Right atrium auricular region (tissue), 2 donors: ENCODE measurements at regions not wholly inside any gene's neighbourhood (a gene's known extent, or its start where the extent isn't known, plus 50 kb on each side); places are given as distances from the start of the nearest gene placed in this dataset.
"Not testable (repeated sequence)": the region's sequence is repeated elsewhere in the genome, so short reads cannot be mapped to it uniquely, and the experiment has no call there.

ENCODE experiments used
- DNase-seq: peaks from one replicate; pipeline ENCODE4 v3.0.0-alpha.2; 2019; ENCODE audit warnings: low spot score
- H3K27ac ChIP-seq, 2 donors: fragments of 200-600 bp; sonication (generic); 1 replicate in 1 of 2; 2 replicates in 1 of 2; pipeline ENCODE4 v1.5.1; 2016 to 2019
- H3K27me3 ChIP-seq, 2 donors: fragments of 200-600 bp; sonication (generic); one replicate each; pipeline versions ENCODE4 v1.5.1 to v1.6.0; 2017 to 2019
- H3K36me3 ChIP-seq: fragments of 200-600 bp; sonication (generic); one replicate; pipeline ENCODE4 v1.5.1; 2016
- H3K4me1 ChIP-seq, 2 donors: fragments of 200-600 bp; sonication (generic); one replicate each; pipeline versions ENCODE4 v1.5.1 to v1.6.0; 2017 to 2019
- H3K4me3 ChIP-seq, 2 donors: fragments of 200-600 bp; sonication (generic); 1 replicate in 1 of 2; 2 replicates in 1 of 2; pipeline ENCODE4 v1.5.1; 2017 to 2019; ENCODE audit warnings: mild to moderate bottlenecking in 1 of 2, moderate library complexity in 1 of 2
- H3K9me3 ChIP-seq, 2 donors: fragments of 200-600 bp; sonication (generic); one replicate each; pipeline ENCODE4 v1.5.1; 2019
- CTCF ChIP-seq, 2 donors: fragments of 200-600 bp; sonication (generic); IDR thresholded peaks; one replicate each; pipeline ENCODE4 v1.5.1; 2019; ENCODE audit warnings: antibody characterized with exemption in 2 of 2

- TF ChIP-seq CTCF (IDR thresholded peaks at IDR 0.05), result no peak
- no peak for DNase-seq
- H3K27me3 ChIP-seq, result no peaks in the 10 kb centered on the region
- H3K36me3 ChIP-seq, result no peaks in the 10 kb centered on the region
- H3K9me3 ChIP-seq, result no peaks in the 10 kb centered on the region
- H3K4me3 ChIP-seq, result no peak overlapping the region
- no peaks in the 10 kb centered on the region for H3K4me1 ChIP-seq
- no peak overlapping the region for H3K27ac ChIP-seq
Measured at GRCh38 chr3:94360987-94361386, 298.1 kb downstream of the NSUN3 start.

- no peaks in the 10 kb centered on the region for H3K27me3 ChIP-seq
- H3K4me3 ChIP-seq, result no peak overlapping the region
- no peak for TF ChIP-seq CTCF (IDR thresholded peaks at IDR 0.05)
- DNase-seq, result no peak
- H3K36me3 ChIP-seq, result no peaks in the 10 kb centered on the region
- no peaks in the 10 kb centered on the region for H3K9me3 ChIP-seq
- H3K27ac ChIP-seq, result no peak overlapping the region
- no peaks in the 10 kb centered on the region for H3K4me1 ChIP-seq
Measured at GRCh38 chr3:94362393-94362792, 299.5 kb downstream of the NSUN3 start.

- DNase-seq, result no peak
- Histone ChIP-seq H3K27ac (no peak overlapping the region), H3K4me3 (no peak overlapping the region), H3K36me3 (no peaks in the 10 kb centered on the region), H3K9me3 (no peaks in the 10 kb centered on the region), H3K27me3 (no peaks in the 10 kb centered on the region), H3K4me1 (no peaks in the 10 kb centered on the region)
- TF ChIP-seq CTCF (IDR thresholded peaks at IDR 0.05), result no peak
Measured at GRCh38 chr3:94365006-94365405, 302.1 kb downstream of the NSUN3 start.

GRCh38 chr3:94372026-94372425 lies 309.2 kb downstream of the NSUN3 start:
- H3K9me3 ChIP-seq, result no peaks in the 10 kb centered on the region
- H3K27me3 ChIP-seq, result no peaks in the 10 kb centered on the region
- H3K4me3 ChIP-seq, result no peak overlapping the region
- H3K4me1 ChIP-seq, result no peaks in the 10 kb centered on the region
- H3K27ac ChIP-seq, result no peak overlapping the region
- no peak for DNase-seq
- no peak for TF ChIP-seq CTCF (IDR thresholded peaks at IDR 0.05)
- no peaks in the 10 kb centered on the region for H3K36me3 ChIP-seq

GRCh38 chr3:94373456-94373855 lies 310.6 kb downstream of the NSUN3 start:
- H3K4me3 ChIP-seq, result no peak overlapping the region
- no peaks in the 10 kb centered on the region for H3K36me3 ChIP-seq
- H3K27ac ChIP-seq, result no peak overlapping the region
- no peak for DNase-seq
- TF ChIP-seq CTCF (IDR thresholded peaks at IDR 0.05), result no peak
- H3K27me3 ChIP-seq, result no peaks in the 10 kb centered on the region
- no peaks in the 10 kb centered on the region for H3K4me1 ChIP-seq
- no peaks in the 10 kb centered on the region for H3K9me3 ChIP-seq

GRCh38 chr3:94374439-94375161 lies 311.7 kb downstream of the NSUN3 start:
- no peak overlapping the region for H3K4me3 ChIP-seq
- H3K36me3 ChIP-seq, result no peaks in the 10 kb centered on the region
- DNase-seq, result no peak
- no peaks in the 10 kb centered on the region for H3K4me1 ChIP-seq
- no peaks in the 10 kb centered on the region for H3K27me3 ChIP-seq
- no peak for TF ChIP-seq CTCF (IDR thresholded peaks at IDR 0.05)
- H3K27ac ChIP-seq, result no peak overlapping the region
- H3K9me3 ChIP-seq, result no peaks in the 10 kb centered on the region

GRCh38 chr3:94377123-94377696 lies 314.3 kb downstream of the NSUN3 start:
- not testable (repeated sequence) for H3K9me3 ChIP-seq, DNase-seq, H3K36me3 ChIP-seq, H3K4me1 ChIP-seq, H3K27me3 ChIP-seq, H3K27ac ChIP-seq, H3K4me3 ChIP-seq

- H3K36me3 ChIP-seq, H3K4me1 ChIP-seq, H3K27ac ChIP-seq, H3K27me3 ChIP-seq, DNase-seq, H3K9me3 ChIP-seq, H3K4me3 ChIP-seq: not testable (repeated sequence)
Measured at GRCh38 chr3:94377863-94378262, 315.0 kb downstream of the NSUN3 start.
